HEK293 (cell line): ENCODE measurements at regions not wholly inside any gene's neighbourhood (a gene's known extent, or its start where the extent isn't known, plus 50 kb on each side); places are given as distances from the start of the nearest gene placed in this dataset.

Experiments
- CTCF ChIP-seq: fragments of 450-650 bp; formaldehyde crosslinking; IDR thresholded peaks from 2 replicates; pipeline ENCODE4 v1.5.1; 2016; ENCODE audit warnings: missing biosample characterization, missing genetic modification characterization
- ZIC2 ChIP-seq: fragments of 450-650 bp; formaldehyde crosslinking; IDR thresholded peaks from 2 replicates; pipeline ENCODE4 v1.5.1; 2016; ENCODE audit warnings: missing biosample characterization, missing genetic modification characterization
- ZNF324 ChIP-seq: fragments of 450-650 bp; formaldehyde crosslinking; IDR thresholded peaks from 2 replicates; pipeline ENCODE4 v1.5.1; 2016; ENCODE audit warnings: missing biosample characterization, missing genetic modification characterization
- ZNF645 ChIP-seq: fragments of 450-650 bp; formaldehyde crosslinking; IDR thresholded peaks from 2 replicates; pipeline ENCODE4; 2016; ENCODE audit warnings: missing biosample characterization, missing genetic modification characterization
- ZNF776 ChIP-seq: fragments of 450-650 bp; formaldehyde crosslinking; IDR thresholded peaks from 2 replicates; pipeline ENCODE4 v1.5.0; 2017; ENCODE audit warnings: missing biosample characterization, missing genetic modification characterization, borderline replicate concordance

GRCh38 chr11:32023370-32024305 is 67.2 kb upstream of the RCN1 start:
- TF ChIP-seq ZIC2 (tag by site-specific recombination) = no peak
- TF ChIP-seq ZNF324 (tag by site-specific recombination) = no peak
- TF ChIP-seq CTCF (tag by site-specific recombination) = no peak
- no peak for TF ChIP-seq ZNF776 (tag by site-specific recombination)
- TF ChIP-seq ZNF645 (tag by site-specific recombination) = no peak
